Right lobe of liver (tissue), 4 donors: ENCODE measurements at regions not wholly inside any gene's neighbourhood (a gene's known extent, or its start where the extent isn't known, plus 50 kb on each side); places are given as distances from the start of the nearest gene placed in this dataset.

Source experiments
- CTCF ChIP-seq, 4 donors: fragments of 200-600 bp in 3 of 4; fragments of 450-650 bp in 1 of 4; IDR thresholded peaks; one replicate each; pipeline versions ENCODE4 v1.5.1 to v1.8.0; 2016 to 2022; ENCODE audit warnings: antibody characterized with exemption in 4 of 4, mild to moderate bottlenecking in 2 of 4
- POLR2A ChIP-seq: fragments of 450-650 bp; IDR thresholded peaks from one replicate; pipeline ENCODE4 v1.6.1; 2017; ENCODE audit warnings: antibody characterized with exemption, mild to moderate bottlenecking
- donor health status: DM: no; HTN: no; CAD: no.
- donor health status: DM: no; HTN: no; CAD: no.
- donor health status: DM: no; HTN: yes; CAD: no.

- TF ChIP-seq CTCF (IDR thresholded peaks at IDR 0.05) (no peak), POLR2A (no peak)
These were observed 123.9 kb downstream of the SEC61B start for GRCh38 chr9:99345942-99346341.
